Heart left ventricle (tissue), 16 donors: ENCODE measurements at regions not wholly inside any gene's neighbourhood (a gene's known extent, or its start where the extent isn't known, plus 50 kb on each side); places are given as distances from the start of the nearest gene placed in this dataset.
A peak's percentile ranks its signal among the peaks of the same experiment; 100 is the strongest.
"Not testable (repeated sequence)": the region's sequence is repeated elsewhere in the genome, so short reads cannot be mapped to it uniquely, and the experiment has no call there.

Experiments used
- ATAC-seq, 4 donors: fragments of 200-7000 bp; cut with Tn5 transposase; one replicate each; pipeline ENCODE4 v1.9.1; 2020 to 2022; ENCODE audit warnings: moderate library complexity in 4 of 4, mild to moderate bottlenecking in 3 of 4, moderate number of reproducible peaks in 1 of 4
- DNase-seq, 5 donors: peaks; one replicate each; pipeline ENCODE4 v3.0.0-alpha.2; 2020
- H3K27ac ChIP-seq, 12 donors: fragments of 200-600 bp; sonication (generic) in 4 of 12; one replicate each; pipeline versions ENCODE4 v1.5.0 to v1.8.0; 2016 to 2022; ENCODE audit warnings: mild to moderate bottlenecking in 2 of 12
- H3K27me3 ChIP-seq, 9 donors: fragments of 200-600 bp; sonication (generic) in 2 of 9; one replicate each; pipeline versions ENCODE4 v1.5.1 to v1.8.0; 2016 to 2022; ENCODE audit warnings: mild to moderate bottlenecking in 3 of 9
- H3K36me3 ChIP-seq, 9 donors: fragments of 200-600 bp; sonication (generic) in 2 of 9; one replicate each; pipeline versions ENCODE4 v1.5.0 to v1.8.0; 2018 to 2022; ENCODE audit warnings: mild to moderate bottlenecking in 2 of 9
- H3K4me1 ChIP-seq, 12 donors: fragments of 200-600 bp; sonication (generic) in 4 of 12; one replicate each; pipeline versions ENCODE4 v1.5.0 to v1.8.0; 2016 to 2022; ENCODE audit warnings: mild to moderate bottlenecking in 3 of 12
- H3K4me3 ChIP-seq, 12 donors: fragments of 200-600 bp; sonication (generic) in 4 of 12; one replicate each; pipeline versions ENCODE4 v1.5.0 to v1.8.0; 2017 to 2022; ENCODE audit warnings: mild to moderate bottlenecking in 9 of 12, moderate library complexity in 4 of 12
- H3K9me3 ChIP-seq, 12 donors: fragments of 200-600 bp; sonication (generic) in 4 of 12; one replicate each; pipeline versions ENCODE4 v1.5.0 to v1.8.0; 2016 to 2022; ENCODE audit warnings: mild to moderate bottlenecking in 1 of 12
- CTCF ChIP-seq, 12 donors: fragments of 200-600 bp; sonication (generic) in 4 of 12; IDR thresholded peaks; one replicate each; pipeline versions ENCODE4 v1.5.0 to v1.8.0; 2018 to 2022; ENCODE audit warnings: antibody characterized with exemption in 12 of 12, mild to moderate bottlenecking in 5 of 12
- POLR2A ChIP-seq, 2 donors: fragments of 450-650 bp; IDR thresholded peaks; one replicate each; pipeline ENCODE4 v1.6.1; 2017; ENCODE audit warnings: antibody characterized with exemption in 2 of 2, mild to moderate bottlenecking in 2 of 2, moderate library complexity in 2 of 2
- WGBS, 4 donors: extraction: QIAGEN DNeasy Blood & Tissue Kit in 2 of 4; methylation state at CpG; one replicate each; pipeline versions ENCODE4 v1.1.5 to v1.1.7; 2013 to 2018; 5-methylcytosine and 5-hydroxymethylcytosine counted together
- intact Hi-C, 10 donors: fragments of 100-400 bp; cut with DNase I; formaldehyde crosslinking; loops; one replicate each; pipeline versions ENCODE4 v1.11.1 to v1.14.2; 2022
- donor health status: ischemic (EF 13 %, LVEDD 7.1; RV severe dilation, severe dysfunction).
- donor health status: healthy with polysubstance abuse.
- donor health status: DM: no; HTN: yes; CAD: no.
- donor health status: DM: no; HTN: no; CAD: no.
- donor health status: ischemic (EF 25% LVEDD 6.9; RV normal size, moderate dysfunction).
- donor health status: ischemic (EF 25% LVEDD 5.7; RV mildly dilated, moderate dysfunction).
- donor health status: healthy.
- donor health status: DM: yes; HTN: yes; CAD: no.
- donor health status: ischemic (EF 35%, LVEDD 5.7; RV mildly dilated, moderate dysfunction).
- donor health status: nonischemic (EF 11% LVEDD 7.7; RV severe dilation, severe dysfunction).
- donor health status: DM: yes; HTN: yes; CAD: no.
- donor health status: PGD.
- donor health status: ischemic (EF 29% LVEDD 5.4; RV normal size, mild dysfunction).
- donor health status: nonischemic (EF 23%, LVEDD 6.1; RV moderate dilation, normal function).

- H3K4me3 ChIP-seq, result no peak overlapping the region
- DNase-seq (no peak), ATAC-seq (no peak)
- H3K36me3 ChIP-seq, result no peaks in the 10 kb centered on the region
- H3K9me3 ChIP-seq, result peaks cover 0 to 41% (median 10%) of the 10 kb centered on the region in 12 donors
- TF ChIP-seq POLR2A (IDR thresholded peaks at IDR 0.05) (no peak), CTCF (IDR thresholded peaks at IDR 0.05) (peak in 1 of 12 donors; percentile 30)
- intact Hi-C loops, result no loop called here
- no peaks in the 10 kb centered on the region for H3K27me3 ChIP-seq
- no peaks in the 10 kb centered on the region for H3K4me1 ChIP-seq
- H3K27ac ChIP-seq, result no peak overlapping the region
- WGBS, 4 donors, result 80 to 87% (median 81%) methylated on average over 2 of the region's 2 CpGs
These were observed 696.2 kb upstream of the PRMT6 start for GRCh38 chr1:106360252-106360651.

GRCh38 chr1:106366627-106367319 lies 689.7 kb upstream of the PRMT6 start:
- 52 to 63% (median 59%) methylated on average over 4 of the region's 4 CpGs for WGBS, 4 donors
- no peaks in the 10 kb centered on the region for H3K36me3 ChIP-seq
- H3K27me3 ChIP-seq, result no peaks in the 10 kb centered on the region
- no peak for DNase-seq
- H3K4me1 ChIP-seq, result no peaks in the 10 kb centered on the region
- TF ChIP-seq CTCF (IDR thresholded peaks at IDR 0.05), result no peak
- TF ChIP-seq POLR2A (IDR thresholded peaks at IDR 0.05), result no peak
- ATAC-seq, result no peak
- H3K4me3 ChIP-seq, result no peak overlapping the region
- no peak overlapping the region for H3K27ac ChIP-seq
- peaks cover 0 to 3% (median 0%) of the 10 kb centered on the region in 12 donors for H3K9me3 ChIP-seq
- intact Hi-C loops, result no loop called here

GRCh38 chr1:106378261-106378660 lies 678.2 kb upstream of the PRMT6 start:
- no peaks in the 10 kb centered on the region for H3K4me1 ChIP-seq

GRCh38 chr1:106380772-106381171 lies 675.7 kb upstream of the PRMT6 start:
- Histone ChIP-seq H3K27me3 (no peaks in the 10 kb centered on the region), H3K27ac (no peak overlapping the region), H3K4me3 (no peak overlapping the region), H3K36me3 (no peaks in the 10 kb centered on the region), H3K9me3 (no peaks in the 10 kb centered on the region), H3K4me1 (no peaks in the 10 kb centered on the region)
- no peak for ATAC-seq
- intact Hi-C loops, result no loop called here
- WGBS, 4 donors, result 66 to 70% (median 68%) methylated on average over 1 of the region's 1 CpG
- TF ChIP-seq POLR2A (IDR thresholded peaks at IDR 0.05), result no peak
- no peak for TF ChIP-seq CTCF (IDR thresholded peaks at IDR 0.05)
- no peak for DNase-seq

More at GRCh38 chr1:106378261-106378660, 678.2 kb upstream of the PRMT6 start:
- Histone ChIP-seq H3K9me3 (peaks cover 0 to 10% (median 0%) of the 10 kb centered on the region in 12 donors), H3K4me3 (no peak overlapping the region), H3K27ac (no peak overlapping the region), H3K36me3 (no peaks in the 10 kb centered on the region), H3K27me3 (no peaks in the 10 kb centered on the region)
- DNase-seq (no peak), ATAC-seq (no peak)
- intact Hi-C loops, result no loop called here
- TF ChIP-seq POLR2A (IDR thresholded peaks at IDR 0.05), result no peak
- no peak for TF ChIP-seq CTCF (IDR thresholded peaks at IDR 0.05)

GRCh38 chr1:106389160-106389559 lies 667.3 kb upstream of the PRMT6 start:
- WGBS, 4 donors, result 60 to 67% (median 62%) methylated on average over 4 of the region's 4 CpGs
- H3K27ac ChIP-seq, ATAC-seq, H3K9me3 ChIP-seq, H3K36me3 ChIP-seq, H3K27me3 ChIP-seq, H3K4me3 ChIP-seq, DNase-seq, H3K4me1 ChIP-seq, intact Hi-C loops: not testable (repeated sequence)
